RWPE1 (cell line): ENCODE measurements at regions not wholly inside any gene's neighbourhood (a gene's known extent, or its start where the extent isn't known, plus 50 kb on each side); places are given as distances from the start of the nearest gene placed in this dataset.

Experiments used
- CTCF ChIA-PET: fragments of 350-600 bp; sonication (Branson Sonifier 250); formaldehyde crosslinking; extraction: SDS; loops from one replicate; lab custom pipeline; 2021; lab: Yijun Ruan, JAX
- POLR2A ChIA-PET: fragments of 400-600 bp; formaldehyde crosslinking; extraction: SDS; loops from one replicate; lab custom pipeline; 2020; ENCODE audit warnings: antibody characterized with exemption; ENCODE audit not compliant: low non-redundant PET; lab: Yijun Ruan, JAX
- DNase-seq: peaks from one replicate; pipeline ENCODE4 v3.0.0; 2012; ENCODE audit warnings: low spot score
- H3K27ac ChIP-seq: fragments of 450-650 bp; 2 replicates; pipeline ENCODE4 v1.5.1; 2017
- TF ChIP-seq, protein P1 (sequence below): fragments of 450-650 bp; conservative IDR thresholded peaks from 2 replicates; pipeline ENCODE4 v1.5.1; 2017; ENCODE audit warnings: low read depth, mild to moderate bottlenecking

DNA sequence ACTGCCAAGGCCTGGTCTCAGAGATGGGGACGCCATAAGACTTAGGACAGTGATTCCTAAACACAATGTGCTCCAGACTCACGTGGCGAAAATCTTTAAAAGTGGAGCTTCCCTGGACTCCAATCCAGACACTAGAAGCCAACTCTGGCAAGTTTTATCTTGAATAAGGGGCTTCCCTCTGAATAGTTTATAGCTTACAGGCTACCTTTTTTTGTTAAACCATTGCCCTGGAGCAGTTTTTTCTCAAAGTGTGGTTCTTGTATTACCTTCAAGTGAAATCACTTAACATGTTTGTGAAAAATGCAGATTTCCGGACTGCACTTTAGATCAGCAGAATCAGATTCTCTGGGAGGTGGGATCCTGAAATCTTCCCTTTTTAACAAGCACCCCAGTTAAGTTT, 171.7 kb upstream of the PHF14 start:
- DNase-seq: no peak
- no peak overlapping the region for H3K27ac ChIP-seq
- TF ChIP-seq, protein P1, sequence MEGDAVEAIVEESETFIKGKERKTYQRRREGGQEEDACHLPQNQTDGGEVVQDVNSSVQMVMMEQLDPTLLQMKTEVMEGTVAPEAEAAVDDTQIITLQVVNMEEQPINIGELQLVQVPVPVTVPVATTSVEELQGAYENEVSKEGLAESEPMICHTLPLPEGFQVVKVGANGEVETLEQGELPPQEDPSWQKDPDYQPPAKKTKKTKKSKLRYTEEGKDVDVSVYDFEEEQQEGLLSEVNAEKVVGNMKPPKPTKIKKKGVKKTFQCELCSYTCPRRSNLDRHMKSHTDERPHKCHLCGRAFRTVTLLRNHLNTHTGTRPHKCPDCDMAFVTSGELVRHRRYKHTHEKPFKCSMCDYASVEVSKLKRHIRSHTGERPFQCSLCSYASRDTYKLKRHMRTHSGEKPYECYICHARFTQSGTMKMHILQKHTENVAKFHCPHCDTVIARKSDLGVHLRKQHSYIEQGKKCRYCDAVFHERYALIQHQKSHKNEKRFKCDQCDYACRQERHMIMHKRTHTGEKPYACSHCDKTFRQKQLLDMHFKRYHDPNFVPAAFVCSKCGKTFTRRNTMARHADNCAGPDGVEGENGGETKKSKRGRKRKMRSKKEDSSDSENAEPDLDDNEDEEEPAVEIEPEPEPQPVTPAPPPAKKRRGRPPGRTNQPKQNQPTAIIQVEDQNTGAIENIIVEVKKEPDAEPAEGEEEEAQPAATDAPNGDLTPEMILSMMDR: no peak
- ChIA-PET CTCF (no interaction called here), POLR2A (no interaction called here)

DNA sequence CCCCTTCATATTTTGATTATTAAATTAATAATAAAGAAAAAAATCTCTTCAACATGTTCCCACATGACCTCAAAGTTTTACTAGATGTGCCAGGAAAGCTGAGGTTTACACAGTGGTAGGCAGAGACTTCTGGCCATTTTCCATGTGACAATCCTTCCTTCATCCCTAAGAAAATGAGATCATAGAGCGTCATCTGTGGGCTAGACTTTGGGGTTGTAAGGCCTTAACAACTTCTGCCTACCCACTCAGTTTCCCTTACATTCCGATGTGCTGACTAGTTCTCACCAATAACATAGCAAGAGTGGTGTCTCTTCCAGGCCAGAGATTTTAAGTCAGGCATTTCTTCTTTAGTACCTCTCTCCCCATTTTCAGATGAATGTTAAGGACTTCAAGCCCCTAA, 171.1 kb upstream of the PHF14 start:
- no peak overlapping the region for H3K27ac ChIP-seq
- TF ChIP-seq, protein P1: no peak
- peak; percentile 56 for DNase-seq
- ChIA-PET CTCF (interaction anchor here (0.6 kb wide), 1 partner anchor 1923 kb away, joined by 3 read pairs; no protein-coding TSS in a partner anchor), POLR2A (no interaction called here)

- DNase-seq: no peak
- POLR2A ChIA-PET: no interaction called here
- TF ChIP-seq, protein P1: no peak
- H3K27ac ChIP-seq: no peak overlapping the region
- CTCF ChIA-PET: no interaction called here
Observed at GRCh38 chr7:10803720-10804119, 170.0 kb upstream of the PHF14 start.

GRCh38 chr7:10804770-10805169, 168.9 kb upstream of the PHF14 start:
- TF ChIP-seq, protein P1: no peak
- no peak for DNase-seq
- CTCF ChIA-PET: no interaction called here

GRCh38 chr7:10815546-10815945, 158.1 kb upstream of the PHF14 start:
- TF ChIP-seq, protein P1: no peak
- ChIA-PET CTCF (no interaction called here), POLR2A (no interaction called here)
- DNase-seq: no peak
- no peak overlapping the region for H3K27ac ChIP-seq

More at GRCh38 chr7:10804770-10805169, 168.9 kb upstream of the PHF14 start:
- POLR2A ChIA-PET: no interaction called here
- H3K27ac ChIP-seq: no peak overlapping the region

DNA sequence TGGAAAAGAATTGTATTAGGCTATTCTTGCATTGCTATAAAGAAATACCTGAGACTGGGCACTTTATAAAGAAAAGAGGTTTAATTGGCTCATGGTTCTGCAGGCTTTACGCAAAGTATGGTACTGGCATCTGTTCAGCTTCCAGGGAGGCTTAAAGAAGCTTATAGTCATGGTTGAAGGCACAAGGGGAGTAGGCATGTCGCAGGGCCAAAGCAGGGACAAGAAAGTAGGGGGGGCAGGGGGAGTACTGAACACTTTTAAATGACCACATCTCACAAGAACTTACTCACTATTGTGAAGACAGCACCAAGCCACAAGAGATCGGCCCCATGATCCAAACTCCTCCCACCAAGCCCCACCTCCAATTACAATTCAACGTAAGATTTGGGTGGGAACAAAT, 152.5 kb upstream of the PHF14 start:
- TF ChIP-seq, protein P1: no peak
- no peak overlapping the region for H3K27ac ChIP-seq
- ChIA-PET CTCF (no interaction called here), POLR2A (no interaction called here)
- DNase-seq: no peak

DNA sequence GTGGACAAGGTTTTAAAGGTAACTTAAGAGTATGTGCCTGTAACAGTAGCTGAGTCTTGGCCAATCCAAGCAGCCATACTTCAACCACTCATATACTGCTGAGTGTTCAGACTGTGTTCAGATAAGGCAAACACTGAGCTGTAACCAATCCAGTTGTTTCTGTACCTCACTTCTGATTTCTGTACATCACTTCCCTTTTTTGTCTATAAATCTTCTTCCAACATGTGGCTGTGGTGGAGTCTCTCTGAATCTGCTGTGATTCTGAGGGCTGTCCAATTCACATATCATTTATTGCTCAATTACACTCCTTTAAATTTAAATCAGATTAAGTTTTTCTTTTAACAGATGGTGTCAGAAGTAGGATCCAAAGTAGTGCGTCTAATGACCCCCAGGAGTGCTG, 149.5 kb upstream of the PHF14 start:
- DNase-seq: no peak
- no peak overlapping the region for H3K27ac ChIP-seq
- ChIA-PET CTCF (no interaction called here), POLR2A (no interaction called here)
- TF ChIP-seq, protein P1: no peak
